Stimulated activated naive CD8-positive, alpha-beta T cell treated with anti-CD3 and anti-CD28 coated beads, Interleukin-15, amount 100 ng/mL, for 72 hours (primary cell): ENCODE measurements at regions not wholly inside any gene's neighbourhood (a gene's known extent, or its start where the extent isn't known, plus 50 kb on each side); places are given as distances from the start of the nearest gene placed in this dataset.
"Not testable (repeated sequence)": the region's sequence is repeated elsewhere in the genome, so short reads cannot be mapped to it uniquely, and the experiment has no call there.

Source experiments
- ATAC-seq: fragments of 150-1000 bp; cut with Tn5 transposase; 2 replicates; pipeline ENCODE4 v1.10.0; 2021; ENCODE audit warnings: mild to moderate bottlenecking, moderate library complexity
- DNase-seq, 2 donors: peaks; one replicate each; pipeline ENCODE4 v3.0.0; 2021 to 2022
- H3K27ac Mint-ChIP-seq, 2 donors: one replicate each; pipeline ENCODE4 v1.8.0; 2022; ENCODE audit warnings: mild to moderate bottlenecking in 2 of 2, mixed read lengths in 2 of 2, moderate library complexity in 2 of 2
- H3K27me3 Mint-ChIP-seq: one replicate; pipeline ENCODE4 v1.8.0; 2022; ENCODE audit warnings: mixed read lengths
- H3K4me1 Mint-ChIP-seq: one replicate; pipeline ENCODE4 v1.8.0; 2022; ENCODE audit warnings: mild to moderate bottlenecking, mixed read lengths
- H3K4me3 Mint-ChIP-seq, 2 donors: one replicate each; pipeline ENCODE4 v1.8.0; 2022; ENCODE audit warnings: mild to moderate bottlenecking in 2 of 2, mixed read lengths in 2 of 2, moderate library complexity in 1 of 2
- H3K9me3 Mint-ChIP-seq, 2 donors: one replicate each; pipeline ENCODE4 v1.8.0; 2022; ENCODE audit warnings: mixed read lengths in 2 of 2

- no peak overlapping the region for H3K27ac Mint-ChIP-seq
- H3K4me3 Mint-ChIP-seq: no peak overlapping the region
- H3K4me1 Mint-ChIP-seq: no peaks in the 10 kb centered on the region
- H3K27me3 Mint-ChIP-seq: no peaks in the 10 kb centered on the region
- ATAC-seq (no peak), DNase-seq (no peak)
- H3K9me3 Mint-ChIP-seq: no peaks in the 10 kb centered on the region
Measured at GRCh38 chr5:67998709-67999261, 216.8 kb upstream of the PIK3R1 start.

GRCh38 chr5:67997892-67998457, 217.6 kb upstream of the PIK3R1 start:
- no peak for DNase-seq
- Mint-ChIP-seq H3K9me3 (no peaks in the 10 kb centered on the region), H3K27me3 (no peaks in the 10 kb centered on the region), H3K27ac (no peak overlapping the region), H3K4me3 (no peak overlapping the region), H3K4me1 (no peaks in the 10 kb centered on the region)
- no peak for ATAC-seq

GRCh38 chr5:67997148-67997547, 218.4 kb upstream of the PIK3R1 start:
- Mint-ChIP-seq H3K9me3 (no peaks in the 10 kb centered on the region), H3K4me1 (no peaks in the 10 kb centered on the region), H3K27me3 (no peaks in the 10 kb centered on the region), H3K4me3 (no peak overlapping the region), H3K27ac (no peak overlapping the region)
- no peak for DNase-seq
- ATAC-seq: no peak

- ATAC-seq (no peak), DNase-seq (no peak)
- Mint-ChIP-seq H3K4me1 (no peaks in the 10 kb centered on the region), H3K27ac (no peak overlapping the region), H3K9me3 (no peaks in the 10 kb centered on the region), H3K27me3 (no peaks in the 10 kb centered on the region), H3K4me3 (no peak overlapping the region)
Measured at GRCh38 chr5:67996596-67996995, 219.0 kb upstream of the PIK3R1 start.

GRCh38 chr5:67992923-67993322, 222.6 kb upstream of the PIK3R1 start:
- Mint-ChIP-seq H3K4me1 (no peaks in the 10 kb centered on the region), H3K27me3 (no peaks in the 10 kb centered on the region), H3K27ac (no peak overlapping the region), H3K4me3 (no peak overlapping the region), H3K9me3 (no peaks in the 10 kb centered on the region)
- DNase-seq (no peak), ATAC-seq (no peak)

- H3K4me3 Mint-ChIP-seq: no peak overlapping the region
- H3K9me3 Mint-ChIP-seq: no peaks in the 10 kb centered on the region
- no peaks in the 10 kb centered on the region for H3K4me1 Mint-ChIP-seq
Measured at GRCh38 chr5:67989456-67989855, 226.1 kb upstream of the PIK3R1 start.

GRCh38 chr5:67986761-67987160, 228.8 kb upstream of the PIK3R1 start:
- ATAC-seq: no peak
- Mint-ChIP-seq H3K4me1 (peaks cover 11% of the 10 kb centered on the region), H3K9me3 (no peaks in the 10 kb centered on the region), H3K27me3 (no peaks in the 10 kb centered on the region), H3K27ac (no peak overlapping the region), H3K4me3 (no peak overlapping the region)
- DNase-seq: no peak

More at GRCh38 chr5:67989456-67989855, 226.1 kb upstream of the PIK3R1 start:
- no peak for ATAC-seq
- no peak for DNase-seq
- H3K27me3 Mint-ChIP-seq: no peaks in the 10 kb centered on the region
- no peak overlapping the region for H3K27ac Mint-ChIP-seq

- Mint-ChIP-seq H3K4me1 (peaks cover 11% of the 10 kb centered on the region), H3K4me3 (no peak overlapping the region), H3K27me3 (no peaks in the 10 kb centered on the region), H3K27ac (peak overlapping the region; percentile 42 to 53), H3K9me3 (no peaks in the 10 kb centered on the region)
- no peak for ATAC-seq
- no peak for DNase-seq
Measured at GRCh38 chr5:67985686-67986387, 229.7 kb upstream of the PIK3R1 start.

GRCh38 chr5:67984546-67984945, 231.0 kb upstream of the PIK3R1 start:
- DNase-seq: no peak
- no peaks in the 10 kb centered on the region for H3K9me3 Mint-ChIP-seq
- no peak for ATAC-seq
- no peak overlapping the region for H3K27ac Mint-ChIP-seq
- no peak overlapping the region for H3K4me3 Mint-ChIP-seq
- peaks cover 11% of the 10 kb centered on the region for H3K4me1 Mint-ChIP-seq
- no peaks in the 10 kb centered on the region for H3K27me3 Mint-ChIP-seq

- Mint-ChIP-seq H3K27me3 (no peaks in the 10 kb centered on the region), H3K4me3 (no peak overlapping the region), H3K27ac (peak overlapping the region; percentile 16 to 79), H3K9me3 (no peaks in the 10 kb centered on the region), H3K4me1 (peaks cover 11% of the 10 kb centered on the region)
- no peak for DNase-seq
- peak; percentile 59 for ATAC-seq
Measured at GRCh38 chr5:67983251-67984110, 232.1 kb upstream of the PIK3R1 start.

GRCh38 chr5:67982160-67982559, 233.4 kb upstream of the PIK3R1 start:
- not testable (repeated sequence) for H3K9me3 Mint-ChIP-seq, DNase-seq, H3K4me3 Mint-ChIP-seq, H3K27me3 Mint-ChIP-seq, H3K27ac Mint-ChIP-seq, ATAC-seq
- peaks cover 11% of the 10 kb centered on the region for H3K4me1 Mint-ChIP-seq

- ATAC-seq (no peak), DNase-seq (no peak)
- no peaks in the 10 kb centered on the region for H3K27me3 Mint-ChIP-seq
- no peak overlapping the region for H3K4me3 Mint-ChIP-seq
- H3K27ac Mint-ChIP-seq: no peak overlapping the region
- no peaks in the 10 kb centered on the region for H3K9me3 Mint-ChIP-seq
- H3K4me1 Mint-ChIP-seq: peaks cover 4% of the 10 kb centered on the region
Measured at GRCh38 chr5:67978171-67978570, 237.4 kb upstream of the PIK3R1 start.

GRCh38 chr5:67976891-67977601, 238.5 kb upstream of the PIK3R1 start:
- Mint-ChIP-seq H3K9me3 (no peaks in the 10 kb centered on the region), H3K4me3 (no peak overlapping the region), H3K27me3 (no peaks in the 10 kb centered on the region), H3K27ac (peak overlapping the region in 1 of 2 donors; percentile 55), H3K4me1 (no peaks in the 10 kb centered on the region)
- no peak for DNase-seq
- no peak for ATAC-seq

GRCh38 chr5:67976181-67976580, 239.4 kb upstream of the PIK3R1 start:
- no peak for DNase-seq
- Mint-ChIP-seq H3K4me3 (no peak overlapping the region), H3K4me1 (no peaks in the 10 kb centered on the region), H3K27ac (no peak overlapping the region), H3K27me3 (no peaks in the 10 kb centered on the region), H3K9me3 (no peaks in the 10 kb centered on the region)
- ATAC-seq: no peak

- no peak overlapping the region for H3K27ac Mint-ChIP-seq
- no peaks in the 10 kb centered on the region for H3K9me3 Mint-ChIP-seq
- no peak for DNase-seq
- no peak overlapping the region for H3K4me3 Mint-ChIP-seq
- no peak for ATAC-seq
- no peaks in the 10 kb centered on the region for H3K27me3 Mint-ChIP-seq
- H3K4me1 Mint-ChIP-seq: no peaks in the 10 kb centered on the region
Measured at GRCh38 chr5:67974471-67974870, 241.1 kb upstream of the PIK3R1 start.
